HepG2 (cell line): ENCODE measurements at regions not wholly inside any gene's neighbourhood (a gene's known extent, or its start where the extent isn't known, plus 50 kb on each side); places are given as distances from the start of the nearest gene placed in this dataset.

ENCODE experiments used
- ATAC-seq: fragments of 200-7000 bp; cut with Tn5 transposase; 3 replicates; pipeline ENCODE4 v1.9.1; 2020; ENCODE audit warnings: mild to moderate bottlenecking, moderate library complexity
- BruUV-seq: library from RNA; stranded (reverse); fragments of 400-500 nt; replicated peaks from 2 replicates; lab custom pipeline; 2021; lab: Mats Ljungman, UMichigan
- CTCF ChIA-PET: fragments of 300-600 bp; formaldehyde crosslinking; extraction: SDS; loops from one replicate; lab custom pipeline; 2021; ENCODE audit warnings: low total read pairs, inconsistent platforms, low intra/inter-chr PET ratio; lab: Yijun Ruan, JAX
- POLR2A ChIA-PET: fragments of 350-600 bp; sonication (Branson Sonifier 250); formaldehyde crosslinking; loops from one replicate; lab custom pipeline; 2020; ENCODE audit warnings: antibody characterized with exemption, inconsistent platforms; lab: Yijun Ruan, JAX
- DNase-seq: peaks from one replicate; pipeline ENCODE4 v3.0.0-alpha.2; 2015; ENCODE audit warnings: low spot score
- FAIRE-seq: peaks from 3 replicates; lab custom pipeline; 2011; peaks lifted over from hg19 to GRCh38; lab: Jason Lieb, UNC
- H2AFZ ChIP-seq: one replicate; pipeline ENCODE4 v1.6.1; 2011; ENCODE audit warnings: low read length, inconsistent platforms
- H3K27ac ChIP-seq: fragments of 300-600 bp; 3 replicates; pipeline ENCODE4 v1.8.0; 2011; ENCODE audit warnings: mixed run types, mild to moderate bottlenecking, mixed read lengths, low read length, inconsistent platforms; ENCODE audit not compliant: insufficient read depth; ENCODE audit errors: extremely low read length
- H3K27me3 ChIP-seq, 2 experiments: fragments of 200-600 bp in 1 of 2; 2 replicates in 1 of 2; 3 replicates in 1 of 2; pipeline versions ENCODE4 v1.6.0 to v1.8.0; 2011; ENCODE audit warnings: low read length in 2 of 2, mild to moderate bottlenecking in 2 of 2, moderate library complexity in 2 of 2, inconsistent platforms in 1 of 2; ENCODE audit not compliant: insufficient read depth in 2 of 2, control insufficient read depth in 1 of 2
- H3K36me3 ChIP-seq, 2 experiments: fragments of 200-600 bp in 1 of 2; replicated peaks in 1 of 2; 2 replicates in 1 of 2; 3 replicates in 1 of 2; pipeline versions ENCODE4 v1.5.1 to v1.8.0; 2011; ENCODE audit warnings: low read length in 2 of 2, inconsistent platforms in 1 of 2; ENCODE audit not compliant: insufficient read depth in 2 of 2, control insufficient read depth in 1 of 2
- H3K4me1 ChIP-seq: 2 replicates; pipeline ENCODE4 v1.5.1; 2012; ENCODE audit warnings: low read length, inconsistent platforms; ENCODE audit not compliant: insufficient read depth
- H3K4me2 ChIP-seq: 2 replicates; pipeline ENCODE4 v1.6.0; 2011; ENCODE audit warnings: low read depth, low read length, inconsistent platforms
- H3K4me3 ChIP-seq, 3 experiments: fragments of 200-600 bp in 1 of 3; sonication (generic), shearing (Covaris generic) in 1 of 3; replicated peaks in 1 of 3; 2 replicates each; pipeline ENCODE4 v1.5.1; 2011 to 2016; ENCODE audit warnings: low read length in 3 of 3, inconsistent platforms in 2 of 3, low read depth in 2 of 3, mild to moderate bottlenecking in 2 of 3, control low read depth in 1 of 3, mixed read lengths in 1 of 3; ENCODE audit not compliant: insufficient read depth in 1 of 3
- H3K79me2 ChIP-seq: one replicate; pipeline ENCODE4 v1.6.1; 2011; ENCODE audit warnings: low read length, inconsistent platforms; ENCODE audit not compliant: insufficient read depth
- H3K9ac ChIP-seq: 2 replicates; pipeline ENCODE4 v1.6.0; 2011; ENCODE audit warnings: mild to moderate bottlenecking, low read depth, low read length, inconsistent platforms; ENCODE audit not compliant: insufficient read depth
- H3K9me3 ChIP-seq: 2 replicates; pipeline ENCODE4 v1.5.1; 2012; ENCODE audit warnings: mild to moderate bottlenecking, low read length
- H4K20me1 ChIP-seq: 2 replicates; pipeline ENCODE4 v1.6.0; 2011; ENCODE audit warnings: inconsistent platforms, mild to moderate bottlenecking, low read length, moderate library complexity; ENCODE audit not compliant: insufficient read depth
- HNF1A ChIP-seq, 2 experiments: sonication (generic) in 1 of 2; formaldehyde crosslinking in 1 of 2; IDR thresholded peaks; 2 replicates each; pipeline versions ENCODE4 v1.4.0 to v1.6.1; 2016 to 2020; ENCODE audit warnings: borderline replicate concordance in 1 of 2, low read depth in 1 of 2, mild to moderate bottlenecking in 1 of 2, missing genetic modification reagents in 1 of 2
- MYNN ChIP-seq: sonication (generic); formaldehyde crosslinking; IDR thresholded peaks from 2 replicates; pipeline ENCODE4 v1.4.0; 2020; ENCODE audit warnings: mild to moderate bottlenecking, low read depth, missing genetic modification reagents
- NFKBIZ ChIP-seq: IDR thresholded peaks from 2 replicates; pipeline ENCODE4 v1.6.1; 2018; ENCODE audit warnings: missing genetic modification reagents, missing compliant biosample characterization
- NKX3-1 ChIP-seq: sonication (generic); formaldehyde crosslinking; IDR thresholded peaks from 2 replicates; pipeline ENCODE4 v1.5.0; 2020; ENCODE audit warnings: missing genetic modification reagents
- RBM39 ChIP-seq: fragments of 200-400 bp; formaldehyde crosslinking; IDR thresholded peaks from one replicate; pipeline ENCODE4 v1.6.1; 2018; ENCODE audit warnings: antibody characterized with exemption, mild to moderate bottlenecking, low read depth, low read length; ENCODE audit not compliant: poor library complexity, severe bottlenecking
- TFAP4 ChIP-seq: sonication (generic); IDR thresholded peaks from 2 replicates; pipeline ENCODE4 v1.6.1; 2016; ENCODE audit warnings: low read depth, borderline replicate concordance
- YY1 ChIP-seq: IDR thresholded peaks from 2 replicates; pipeline ENCODE4 v1.6.1; 2011; ENCODE audit warnings: low read length, low read depth, moderate library complexity, mild to moderate bottlenecking; ENCODE audit not compliant: insufficient read depth, insufficient replicate concordance
- ZNF10 ChIP-seq: sonication (generic); formaldehyde crosslinking; IDR thresholded peaks from 2 replicates; pipeline ENCODE4 v1.4.0; 2020; ENCODE audit warnings: mild to moderate bottlenecking, low read depth, missing genetic modification reagents, borderline replicate concordance
- WGBS: methylation state at CpG from one replicate; pipeline ENCODE4 v1.1.6; 2017; ENCODE audit warnings: low lambda C conversion rate; 5-methylcytosine and 5-hydroxymethylcytosine counted together
- in situ Hi-C: cut with HindIII; loops from 2 replicates; pipeline ENCODE4 v1.10.0; 2017; ENCODE audit warnings: low pct_unique_long_range_greater_than_20kb; ENCODE audit not compliant: extremely low pct_ligation_motif_present
- intact Hi-C: fragments of 100-400 bp; cut with micrococcal nuclease; formaldehyde crosslinking; loops from one replicate; pipeline ENCODE4 v1.10.0; 2022; ENCODE audit not compliant: unreplicated experiment
- TF ChIP-seq, protein P1 (sequence below): sonication (generic); formaldehyde crosslinking; IDR thresholded peaks from 2 replicates; pipeline ENCODE4 v1.5.0; 2020; ENCODE audit warnings: mild to moderate bottlenecking, missing genetic modification reagents
- TF ChIP-seq, protein P2 (sequence below): sonication (generic); formaldehyde crosslinking; IDR thresholded peaks from 2 replicates; pipeline ENCODE4 v1.4.0; 2020; ENCODE audit warnings: missing genetic modification reagents

DNA sequence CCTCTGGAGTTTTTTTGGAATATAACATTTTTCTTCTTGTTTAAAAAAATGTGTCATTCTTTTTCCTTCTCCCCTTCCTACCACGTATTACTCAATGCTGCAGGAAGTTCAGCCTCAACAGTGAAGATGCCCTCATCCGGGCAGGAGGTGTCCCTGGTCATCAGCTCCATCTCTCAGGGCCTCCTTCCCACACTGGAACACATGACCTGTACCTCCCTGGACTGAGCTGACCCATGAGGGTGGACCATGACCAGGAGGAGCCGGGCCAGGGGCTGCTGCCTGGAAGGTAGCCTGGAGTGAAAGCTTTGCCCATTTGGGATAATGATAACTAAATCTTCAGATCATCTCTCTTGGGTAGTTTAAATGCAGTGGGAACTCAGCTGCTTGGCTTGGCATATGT, 316.5 kb upstream of the ZMIZ1 start (continued):
- TF ChIP-seq, protein P1, sequence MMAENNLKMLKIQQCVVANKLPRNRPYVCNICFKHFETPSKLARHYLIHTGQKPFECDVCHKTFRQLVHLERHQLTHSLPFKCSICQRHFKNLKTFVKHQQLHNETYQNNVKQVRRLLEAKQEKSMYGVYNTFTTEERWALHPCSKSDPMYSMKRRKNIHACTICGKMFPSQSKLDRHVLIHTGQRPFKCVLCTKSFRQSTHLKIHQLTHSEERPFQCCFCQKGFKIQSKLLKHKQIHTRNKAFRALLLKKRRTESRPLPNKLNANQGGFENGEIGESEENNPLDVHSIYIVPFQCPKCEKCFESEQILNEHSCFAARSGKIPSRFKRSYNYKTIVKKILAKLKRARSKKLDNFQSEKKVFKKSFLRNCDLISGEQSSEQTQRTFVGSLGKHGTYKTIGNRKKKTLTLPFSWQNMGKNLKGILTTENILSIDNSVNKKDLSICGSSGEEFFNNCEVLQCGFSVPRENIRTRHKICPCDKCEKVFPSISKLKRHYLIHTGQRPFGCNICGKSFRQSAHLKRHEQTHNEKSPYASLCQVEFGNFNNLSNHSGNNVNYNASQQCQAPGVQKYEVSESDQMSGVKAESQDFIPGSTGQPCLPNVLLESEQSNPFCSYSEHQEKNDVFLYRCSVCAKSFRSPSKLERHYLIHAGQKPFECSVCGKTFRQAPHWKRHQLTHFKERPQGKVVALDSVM = no peak
- TF ChIP-seq TFAP4 (no peak), NKX3-1 (CRISPR knock-in tag) (no peak), YY1 (no peak), ZNF10 (CRISPR knock-in tag) (no peak), NFKBIZ (CRISPR knock-in tag) (no peak), MYNN (no peak)

DNA sequence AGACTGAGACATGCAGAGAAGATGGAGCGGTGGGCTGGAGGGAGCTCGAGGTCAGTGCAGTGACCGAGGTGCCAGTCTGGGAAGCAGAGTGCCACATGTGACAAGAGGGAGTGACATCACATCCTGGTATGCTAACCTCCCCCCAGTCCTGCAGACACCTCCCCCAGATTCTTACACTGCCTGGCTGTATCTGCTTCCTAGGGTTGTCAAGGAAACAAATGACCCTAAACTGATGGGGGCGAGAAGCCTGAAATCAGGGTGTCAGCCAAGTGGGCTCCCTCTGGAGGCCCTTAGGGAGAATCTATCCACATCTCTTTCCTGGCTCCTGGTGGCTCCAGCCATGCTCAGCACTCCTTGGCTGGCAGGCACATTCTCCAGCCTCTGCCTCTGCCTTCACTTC, 316.1 kb upstream of the ZMIZ1 start:
- POLR2A ChIA-PET = no interaction called here
- in situ Hi-C loops = no loop called here

More for the DNA sequence above, 316.1 kb upstream of the ZMIZ1 start:
- ATAC-seq (no peak), DNase-seq (no peak), FAIRE-seq (no peak)
- Histone ChIP-seq H3K9ac (no peak overlapping the region), H3K27me3 (peaks cover 0 to 4% of the 10 kb centered on the region in 2 experiments; a peak in 1 of 5 replicates), H3K9me3 (no peaks in the 10 kb centered on the region), H4K20me1 (no peaks in the 10 kb centered on the region), H2AFZ (no peak overlapping the region), H3K27ac (no peak overlapping the region), H3K36me3 (no peaks in the 10 kb centered on the region), H3K4me2 (no peak overlapping the region), H3K79me2 (no peaks in the 10 kb centered on the region), H3K4me3 (no peak overlapping the region), H3K4me1 (peaks cover 31% of the 10 kb centered on the region)
- BruUV-seq = no TSS peak
- no peak for TF ChIP-seq HNF1A (IDR thresholded peaks at IDR 0.05; ENCODE audit: low read depth)
- no peak for TF ChIP-seq HNF1A (CRISPR knock-in tag; IDR thresholded peaks at IDR 0.05; ENCODE audit: borderline replicate concordance)
- TF ChIP-seq, protein P2, sequence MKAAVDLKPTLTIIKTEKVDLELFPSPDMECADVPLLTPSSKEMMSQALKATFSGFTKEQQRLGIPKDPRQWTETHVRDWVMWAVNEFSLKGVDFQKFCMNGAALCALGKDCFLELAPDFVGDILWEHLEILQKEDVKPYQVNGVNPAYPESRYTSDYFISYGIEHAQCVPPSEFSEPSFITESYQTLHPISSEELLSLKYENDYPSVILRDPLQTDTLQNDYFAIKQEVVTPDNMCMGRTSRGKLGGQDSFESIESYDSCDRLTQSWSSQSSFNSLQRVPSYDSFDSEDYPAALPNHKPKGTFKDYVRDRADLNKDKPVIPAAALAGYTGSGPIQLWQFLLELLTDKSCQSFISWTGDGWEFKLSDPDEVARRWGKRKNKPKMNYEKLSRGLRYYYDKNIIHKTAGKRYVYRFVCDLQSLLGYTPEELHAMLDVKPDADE (CRISPR knock-in tag) = no peak
- no peak for TF ChIP-seq RBM39
- intact Hi-C loops = no loop called here
- WGBS = 83% methylated on average over 3 of the region's 4 CpGs
- CTCF ChIA-PET = no interaction called here
